ENCODE measurements at regions not wholly inside any gene's neighbourhood (a gene's known extent, or its start where the extent isn't known, plus 50 kb on each side); places are given as distances from the start of the nearest gene placed in this dataset.

DNA sequence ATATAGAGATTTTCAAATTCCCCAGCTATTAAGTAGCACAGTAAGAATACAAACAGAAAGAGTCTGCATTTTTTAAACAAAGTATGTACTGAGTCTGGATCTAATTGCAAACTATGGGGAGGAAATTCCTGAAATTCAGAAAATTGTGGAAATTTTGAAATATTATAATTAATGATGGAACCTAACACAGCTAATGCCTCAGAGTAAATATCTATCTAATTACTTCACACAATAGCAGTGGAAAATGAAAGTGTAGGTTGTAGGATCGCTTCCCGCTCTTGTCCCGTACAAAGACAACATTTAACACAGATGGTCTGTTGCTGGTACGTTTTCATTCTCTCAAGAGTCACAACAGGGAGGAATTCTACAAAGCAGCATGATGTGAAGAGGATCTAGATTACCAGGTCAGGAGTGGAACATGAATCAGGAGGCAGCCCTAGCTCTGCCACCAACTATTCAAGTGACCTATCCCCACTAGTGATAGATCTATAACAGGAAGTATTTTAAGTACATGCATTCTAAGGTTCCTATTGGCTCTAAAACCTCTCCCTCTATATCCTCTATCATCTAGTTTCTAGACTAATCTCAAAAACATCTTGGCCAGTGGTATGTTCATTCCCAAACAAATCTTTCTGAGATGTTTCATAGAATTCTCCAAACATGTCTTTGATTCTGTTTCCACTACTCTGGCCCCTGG is 58.9 kb upstream of the GRAMD2B start:
- no peak for DNase-seq
- intact Hi-C loops (cut with DNase I) = no loop called here
- no peak for ATAC-seq

- intact Hi-C loops (cut with DNase I) = no loop called here
- no peak for DNase-seq
- no peak for ATAC-seq
Observed at GRCh38 chr5:126365446-126366198, 57.6 kb upstream of the GRAMD2B start.

DNA sequence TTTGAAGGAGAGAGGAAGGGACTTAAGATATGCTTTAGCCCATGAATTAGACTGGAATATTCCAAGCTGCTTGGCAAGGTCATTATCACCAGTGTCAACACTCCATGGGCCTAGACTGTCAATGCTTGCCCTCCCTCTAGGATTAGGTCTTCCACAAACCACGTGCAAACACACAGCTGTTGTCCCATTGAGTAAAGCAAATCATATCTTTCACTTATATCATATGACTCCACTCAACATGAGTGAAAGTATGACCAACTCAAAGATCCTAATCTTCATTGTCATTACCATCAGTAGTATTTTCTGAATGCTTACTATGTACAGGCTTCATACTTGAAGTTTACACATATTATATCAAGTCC is 57.0 kb upstream of the GRAMD2B start:
- ATAC-seq = no peak
- DNase-seq = no peak
- intact Hi-C loops (cut with DNase I) = no loop called here

DNA sequence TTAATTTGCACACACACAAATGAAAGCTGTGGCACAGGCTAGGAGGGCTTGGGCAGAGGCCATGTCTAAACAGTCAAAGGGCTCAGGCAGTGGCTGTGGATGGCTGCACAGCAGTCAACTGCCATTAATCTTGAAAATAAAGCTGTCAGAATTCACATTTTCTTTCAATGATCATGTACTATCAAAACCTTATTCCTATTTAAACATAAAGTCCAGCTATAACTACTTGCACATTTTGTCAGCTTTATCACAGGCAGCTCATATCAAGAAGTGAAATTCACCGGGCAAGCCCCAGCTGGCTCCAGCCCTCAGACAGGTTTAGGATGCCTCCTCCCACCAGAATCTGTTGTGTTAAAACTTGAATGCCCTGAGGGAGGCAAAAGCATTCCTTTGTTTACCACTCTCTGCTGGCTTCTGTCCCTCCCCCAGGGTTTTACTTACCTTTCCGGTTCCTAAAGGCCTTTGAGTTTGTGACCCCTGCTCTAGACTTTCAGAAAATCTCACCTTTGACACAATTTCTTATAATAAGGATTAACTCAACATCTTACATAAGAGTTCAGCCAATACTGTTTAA is 54.9 kb upstream of the GRAMD2B start:
- no peak for ATAC-seq
- intact Hi-C loops (cut with DNase I) = no loop called here
- no peak for DNase-seq

GRCh38 chr5:126369083-126369482 is 54.1 kb upstream of the GRAMD2B start:
- no peak for DNase-seq
- intact Hi-C loops (cut with DNase I) = no loop called here
- no peak for ATAC-seq

GRCh38 chr5:126369995-126370731 is 53.0 kb upstream of the GRAMD2B start:
- DNase-seq (no peak), ATAC-seq (peak in 1 of 2 donors; percentile 40)
- intact Hi-C loops (cut with DNase I) = no loop called here

GRCh38 chr5:126370796-126371718 is 52.2 kb upstream of the GRAMD2B start:
- DNase-seq (no peak), ATAC-seq (no peak)
- intact Hi-C loops (cut with DNase I) = no loop called here

DNA sequence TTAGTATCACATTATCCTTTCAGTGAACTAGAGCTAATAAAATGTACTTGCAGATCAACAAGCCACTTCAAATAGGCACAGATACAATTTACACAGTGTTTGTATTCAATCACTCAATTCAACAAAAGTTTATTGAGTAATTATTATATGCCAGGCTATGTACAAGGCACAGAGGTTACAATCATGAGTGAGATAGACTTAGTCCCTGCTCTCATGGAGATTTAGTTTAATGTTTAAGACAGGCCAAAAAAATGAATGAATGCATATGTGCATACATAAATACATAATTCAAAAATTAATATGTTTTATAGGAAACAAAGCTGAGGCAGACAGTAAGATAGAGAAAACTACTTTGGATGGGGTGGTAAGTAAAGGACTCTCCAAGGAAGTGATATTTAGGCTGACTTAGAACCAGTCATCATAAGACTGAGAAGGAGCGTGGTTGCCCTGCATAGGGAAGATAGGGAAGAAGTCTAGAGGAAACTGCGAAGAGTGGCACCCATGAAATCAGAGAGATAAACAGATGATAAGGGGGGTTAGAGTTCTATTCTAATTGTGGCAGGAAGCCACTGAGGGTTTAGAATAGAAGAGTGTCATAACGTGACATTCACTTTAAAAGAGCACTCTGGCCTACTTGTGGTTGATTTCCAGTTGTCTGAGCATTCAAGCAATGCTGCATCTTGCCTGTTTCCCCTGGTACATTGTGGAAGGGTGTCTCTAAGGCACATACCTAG is 49.7 kb upstream of the GRAMD2B start:
- ATAC-seq = no peak
- intact Hi-C loops (cut with DNase I) = no loop called here
- no peak for DNase-seq

All from left cardiac atrium (tissue), 4 donors.